ENCODE measurements at regions not wholly inside any gene's neighbourhood (a gene's known extent, or its start where the extent isn't known, plus 50 kb on each side); places are given as distances from the start of the nearest gene placed in this dataset.

DNA sequence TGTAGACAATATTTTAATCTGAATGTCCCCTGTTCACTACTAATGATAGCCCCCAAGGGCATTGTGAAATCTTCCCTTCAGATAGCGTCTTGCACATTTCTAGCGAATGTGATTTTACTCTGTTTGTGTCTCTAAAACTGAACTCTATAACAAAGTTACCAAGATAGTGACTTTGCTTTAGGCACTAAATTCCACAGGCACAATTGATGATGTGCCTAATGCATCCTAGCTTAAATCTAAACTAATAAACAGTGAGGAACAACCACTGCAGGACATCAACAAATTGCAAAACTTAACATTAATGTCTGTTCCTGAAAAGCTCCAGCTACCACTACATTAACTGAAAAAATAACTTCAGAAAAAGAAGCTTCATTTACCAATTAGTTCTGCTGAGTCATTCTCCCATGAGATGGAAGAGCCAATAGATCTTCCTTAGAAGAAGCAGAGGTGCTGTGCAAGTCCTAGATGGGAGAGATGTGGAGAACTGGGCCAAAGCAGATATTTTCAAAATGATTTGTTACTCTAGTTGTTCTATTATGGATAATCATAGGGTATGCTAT lies 1065.0 kb downstream of the EPHA7 start:
- DNase-seq (ENCODE audit: low read depth, low spot score) (no peak), ATAC-seq (no peak), FAIRE-seq (no peak)
- in situ Hi-C loops (cut with MboI), result no loop called here
- H3K4me2 ChIP-seq (ENCODE audit: control insufficient read depth, insufficient read depth), result no peak overlapping the region
- intact Hi-C loops (cut with micrococcal nuclease; ENCODE audit: unreplicated experiment), result no loop called here
- SMC1A ChIA-PET (ENCODE audit: uncharacterized antibody, unreplicated experiment), result interaction anchor here (1.0 to 1.9 kb wide), 5 partner anchors 7 to 125 kb away, joined by 3 to 4 read pairs (median 3); no protein-coding TSS in a partner anchor
- H3K79me2 ChIP-seq (ENCODE audit: control insufficient read depth, insufficient read depth, low read length), result no peaks in the 10 kb centered on the region
- no peaks in the 10 kb centered on the region for H3K9me3 ChIP-seq (replicated peaks; ENCODE audit: control insufficient read depth, insufficient read depth, low read length)
- POLR2A ChIA-PET, result no interaction called here
- no TSS peak for BruUV-seq (replicated peaks)
- no peak for TF ChIP-seq EGR1 (IDR thresholded peaks at IDR 0.05; ENCODE audit: borderline replicate concordance in 1 of 2, low read depth in 2 of 2, low read length in 2 of 2)
- no peak for TF ChIP-seq WRNIP1 (IDR thresholded peaks at IDR 0.05; ENCODE audit: borderline replicate concordance, low read depth, low read length)
- no peak for TF ChIP-seq SREBF2 (IDR thresholded peaks at IDR 0.05; ENCODE audit: low read length)
- no peak for TF ChIP-seq NR2C1 (IDR thresholded peaks at IDR 0.05)
- TF ChIP-seq PAX8 (IDR thresholded peaks at IDR 0.05), result no peak
- TF ChIP-seq, protein P1, sequence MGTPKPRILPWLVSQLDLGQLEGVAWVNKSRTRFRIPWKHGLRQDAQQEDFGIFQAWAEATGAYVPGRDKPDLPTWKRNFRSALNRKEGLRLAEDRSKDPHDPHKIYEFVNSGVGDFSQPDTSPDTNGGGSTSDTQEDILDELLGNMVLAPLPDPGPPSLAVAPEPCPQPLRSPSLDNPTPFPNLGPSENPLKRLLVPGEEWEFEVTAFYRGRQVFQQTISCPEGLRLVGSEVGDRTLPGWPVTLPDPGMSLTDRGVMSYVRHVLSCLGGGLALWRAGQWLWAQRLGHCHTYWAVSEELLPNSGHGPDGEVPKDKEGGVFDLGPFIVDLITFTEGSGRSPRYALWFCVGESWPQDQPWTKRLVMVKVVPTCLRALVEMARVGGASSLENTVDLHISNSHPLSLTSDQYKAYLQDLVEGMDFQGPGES (IDR thresholded peaks at IDR 0.05), result no peak
- TF ChIP-seq CHD4 (IDR thresholded peaks at IDR 0.05), result no peak
- TF ChIP-seq, protein P2, sequence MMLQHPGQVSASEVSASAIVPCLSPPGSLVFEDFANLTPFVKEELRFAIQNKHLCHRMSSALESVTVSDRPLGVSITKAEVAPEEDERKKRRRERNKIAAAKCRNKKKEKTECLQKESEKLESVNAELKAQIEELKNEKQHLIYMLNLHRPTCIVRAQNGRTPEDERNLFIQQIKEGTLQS (IDR thresholded peaks at IDR 0.05; ENCODE audit: borderline replicate concordance, extremely low read depth, low read depth, low read length), result no peak
- no peak overlapping the region for H3K9ac ChIP-seq (ENCODE audit: control insufficient read depth, insufficient read depth, low read length)
- H3K27me3 ChIP-seq (replicated peaks in 1 of 2; ENCODE audit: control insufficient read depth in 2 of 2, insufficient read depth in 2 of 2, low read length in 1 of 2), result no peaks in the 10 kb centered on the region
- RAD21 ChIA-PET (ENCODE audit: unreplicated experiment), result no interaction called here
- no peak overlapping the region for H3K4me3 ChIP-seq
- CTCF ChIA-PET, result no interaction called here
- H3K36me3 ChIP-seq (ENCODE audit: control insufficient read depth in 2 of 2, insufficient read depth in 2 of 2, low read length in 1 of 2), result no peaks in the 10 kb centered on the region
- H4K20me1 ChIP-seq (ENCODE audit: control insufficient read depth, insufficient read depth), result no peaks in the 10 kb centered on the region
- H3K4me1 ChIP-seq (ENCODE audit: control insufficient read depth, insufficient read depth, low read length), result no peaks in the 10 kb centered on the region
- no peak overlapping the region for H2AFZ ChIP-seq (ENCODE audit: control insufficient read depth, low read depth, low read length)
- WGBS (ENCODE audit: insufficient coverage, insufficient replicate concordance, low lambda C conversion rate, missing lambda C conversion rate), result 35% methylated on average over 2 of the region's 2 CpGs
- no peak overlapping the region for H3K27ac ChIP-seq (ENCODE audit: control insufficient read depth, insufficient read depth)

Measured in GM12878 (cell line).